Adrenal gland (tissue), 9 donors: ENCODE measurements at regions not wholly inside any gene's neighbourhood (a gene's known extent, or its start where the extent isn't known, plus 50 kb on each side); places are given as distances from the start of the nearest gene placed in this dataset.

Source experiments
- DNase-seq, 7 donors: peaks; one replicate each; pipeline ENCODE4 v3.0.0-alpha.2; 2019 to 2020
- H3K27ac ChIP-seq, 5 donors: fragments of 200-600 bp; sonication (generic) in 4 of 5; 1 replicate in 3 of 5; 2 replicates in 2 of 5; pipeline versions ENCODE4 v1.5.1 to v1.8.0; 2016 to 2020; ENCODE audit warnings: mild to moderate bottlenecking in 1 of 5
- H3K27me3 ChIP-seq: fragments of 200-600 bp; 2 replicates; pipeline ENCODE4 v1.8.0; 2021
- H3K36me3 ChIP-seq, 2 donors: fragments of 200-600 bp; replicated peaks in 1 of 2; 1 replicate in 1 of 2; 2 replicates in 1 of 2; pipeline versions ENCODE4 v1.5.1 to v1.8.0; 2018 to 2022
- H3K4me1 ChIP-seq, 2 donors: fragments of 200-600 bp; replicated peaks in 1 of 2; 1 replicate in 1 of 2; 2 replicates in 1 of 2; pipeline versions ENCODE4 v1.5.1 to v1.8.0; 2018 to 2021
- H3K4me3 ChIP-seq, 4 donors: fragments of 200-600 bp; sonication (generic) in 3 of 4; one replicate each; pipeline ENCODE4 v1.5.1; 2016 to 2018
- H3K9me3 ChIP-seq, 3 donors: fragments of 200-600 bp; sonication (generic) in 1 of 3; replicated peaks in 1 of 3; 1 replicate in 2 of 3; 2 replicates in 1 of 3; pipeline versions ENCODE4 v1.5.1 to v1.8.0; 2016 to 2021
- CTCF ChIP-seq, 6 experiments: fragments of 450-650 bp in 4 of 6; fragments of 200-600 bp in 2 of 6; sonication (generic) in 1 of 6; IDR thresholded peaks; 1 replicate in 5 of 6; 2 replicates in 1 of 6; pipeline versions ENCODE4 v1.5.1 to v1.8.0; 2016 to 2021; ENCODE audit warnings: antibody characterized with exemption in 6 of 6, mild to moderate bottlenecking in 2 of 6, moderate library complexity in 1 of 6
- POLR2A ChIP-seq, 2 donors: fragments of 450-650 bp; IDR thresholded peaks; one replicate each; pipeline ENCODE4 v1.6.1; 2017; ENCODE audit warnings: antibody characterized with exemption in 2 of 2, mild to moderate bottlenecking in 2 of 2, moderate library complexity in 1 of 2
- WGBS, 4 donors: extraction: QIAGEN DNeasy Blood & Tissue Kit in 2 of 4; methylation state at CpG; one replicate each; pipeline versions ENCODE4 v1.1.5 to v1.1.7; 2013 to 2017; 5-methylcytosine and 5-hydroxymethylcytosine counted together
- intact Hi-C, 2 donors: fragments of 100-400 bp; cut with DNase I; formaldehyde crosslinking; loops; one replicate each; pipeline versions ENCODE4 v1.14.1 to v1.15.0; 2022 to 2023
- donor health status: healthy with polysubstance abuse.
- donor health status: Bipolar disorder and iron deficiency.
- donor health status: DM: yes; HTN: yes; CAD: no.
- donor health status: DM: no; HTN: no; CAD: no.
- donor health status: DM: no; HTN: no; CAD: no.

GRCh38 chr16:64312292-64312691 lies 809.6 kb downstream of the CDH11 start:
- H3K4me1 ChIP-seq, result no peaks in the 10 kb centered on the region
- no peak for DNase-seq
- peaks cover 0 to 4% (median 0%) of the 10 kb centered on the region in 3 donors for H3K9me3 ChIP-seq
- intact Hi-C loops, result no loop called here
- H3K4me3 ChIP-seq, result no peak overlapping the region
- H3K27me3 ChIP-seq, result no peaks in the 10 kb centered on the region
- no peak overlapping the region for H3K27ac ChIP-seq
- H3K36me3 ChIP-seq, result no peaks in the 10 kb centered on the region
- TF ChIP-seq CTCF (IDR thresholded peaks at IDR 0.05) (no peak), POLR2A (IDR thresholded peaks at IDR 0.05) (no peak)

GRCh38 chr16:64311241-64311640 lies 810.6 kb downstream of the CDH11 start:
- 79 to 97% (median 88%) methylated on average over 1 of the region's 1 CpG for WGBS, 4 donors
- TF ChIP-seq CTCF (IDR thresholded peaks at IDR 0.05), result no peak
- TF ChIP-seq POLR2A (IDR thresholded peaks at IDR 0.05), result no peak
- intact Hi-C loops, result no loop called here
- H3K4me1 ChIP-seq, result no peaks in the 10 kb centered on the region
- peaks cover 0 to 4% (median 0%) of the 10 kb centered on the region in 3 donors for H3K9me3 ChIP-seq
- H3K36me3 ChIP-seq, result no peaks in the 10 kb centered on the region
- H3K4me3 ChIP-seq, result no peak overlapping the region
- H3K27me3 ChIP-seq, result no peaks in the 10 kb centered on the region
- no peak overlapping the region for H3K27ac ChIP-seq
- no peak for DNase-seq

GRCh38 chr16:64309398-64310110 lies 812.3 kb downstream of the CDH11 start:
- intact Hi-C loops, result no loop called here
- H3K4me1 ChIP-seq, result no peaks in the 10 kb centered on the region
- H3K36me3 ChIP-seq, result no peaks in the 10 kb centered on the region
- peaks cover 0 to 4% (median 0%) of the 10 kb centered on the region in 3 donors for H3K9me3 ChIP-seq
- H3K4me3 ChIP-seq, result no peak overlapping the region
- no peak for TF ChIP-seq CTCF (IDR thresholded peaks at IDR 0.05)
- no peak for TF ChIP-seq POLR2A (IDR thresholded peaks at IDR 0.05)
- no peaks in the 10 kb centered on the region for H3K27me3 ChIP-seq
- DNase-seq, result no peak
- H3K27ac ChIP-seq, result no peak overlapping the region
- WGBS, 4 donors, result 72 to 88% (median 83%) methylated on average over 2 of the region's 2 CpGs

- H3K4me1 ChIP-seq, result no peaks in the 10 kb centered on the region
- H3K27ac ChIP-seq, result no peak overlapping the region
- intact Hi-C loops, result no loop called here
- no peaks in the 10 kb centered on the region for H3K36me3 ChIP-seq
- WGBS, 4 donors, result 77 to 90% (median 86%) methylated on average over 3 of the region's 3 CpGs
- DNase-seq, result no peak
- no peaks in the 10 kb centered on the region for H3K27me3 ChIP-seq
- H3K9me3 ChIP-seq, result peaks cover 0 to 4% (median 0%) of the 10 kb centered on the region in 3 donors
- TF ChIP-seq POLR2A (IDR thresholded peaks at IDR 0.05), result no peak
- TF ChIP-seq CTCF (IDR thresholded peaks at IDR 0.05), result no peak
- H3K4me3 ChIP-seq, result no peak overlapping the region
These were observed 813.1 kb downstream of the CDH11 start for GRCh38 chr16:64308721-64309120.
